Uterus (tissue), 3 donors: ENCODE measurements at regions not wholly inside any gene's neighbourhood (a gene's known extent, or its start where the extent isn't known, plus 50 kb on each side); places are given as distances from the start of the nearest gene placed in this dataset.
A peak's percentile ranks its signal among the peaks of the same experiment; 100 is the strongest.

ENCODE experiments used
- DNase-seq, 2 donors: peaks; one replicate each; pipeline ENCODE4 v3.0.0-alpha.2; 2019 to 2020
- H3K27ac ChIP-seq, 2 donors: fragments of 200-600 bp; sonication (generic); 1 replicate in 1 of 2; 2 replicates in 1 of 2; pipeline ENCODE4 v1.5.1; 2016 to 2018
- H3K27me3 ChIP-seq, 2 donors: fragments of 200-600 bp; sonication (generic); one replicate each; pipeline ENCODE4 v1.5.1; 2018 to 2019; ENCODE audit warnings: control low read depth in 1 of 2
- H3K36me3 ChIP-seq, 2 donors: fragments of 200-600 bp; sonication (generic); one replicate each; pipeline ENCODE4 v1.5.1; 2019; ENCODE audit warnings: control low read depth in 1 of 2
- H3K4me1 ChIP-seq, 2 donors: fragments of 200-600 bp; sonication (generic); one replicate each; pipeline ENCODE4 v1.5.1; 2018 to 2019; ENCODE audit warnings: control low read depth in 1 of 2
- H3K4me3 ChIP-seq, 2 donors: fragments of 200-600 bp; sonication (generic); 1 replicate in 1 of 2; 2 replicates in 1 of 2; pipeline ENCODE4 v1.5.1; 2018 to 2019; ENCODE audit warnings: mild to moderate bottlenecking in 1 of 2
- H3K9me3 ChIP-seq, 2 donors: fragments of 200-600 bp; sonication (generic); one replicate each; pipeline ENCODE4 v1.5.1; 2019; ENCODE audit warnings: control low read depth in 1 of 2
- CTCF ChIP-seq, 4 experiments: fragments of 200-600 bp in 2 of 4; fragments of 450-650 bp in 2 of 4; sonication (generic) in 2 of 4; IDR thresholded peaks; one replicate each; pipeline ENCODE4 v1.5.1; 2016 to 2019; ENCODE audit warnings: antibody characterized with exemption in 4 of 4, mild to moderate bottlenecking in 2 of 4, moderate library complexity in 1 of 4
- POLR2A ChIP-seq, 2 donors: fragments of 450-650 bp; IDR thresholded peaks; one replicate each; pipeline ENCODE4 v1.6.1; 2016; ENCODE audit warnings: antibody characterized with exemption in 2 of 2, mild to moderate bottlenecking in 1 of 2, moderate library complexity in 1 of 2
- intact Hi-C: fragments of 100-400 bp; cut with DNase I; formaldehyde crosslinking; loops from one replicate; pipeline ENCODE4 v1.15.1; 2023; ENCODE audit warnings: low total_unique reads
- donor health status: DM: yes; HTN: yes; CAD: no.

GRCh38 chr6:44035621-44036020 lies 91.6 kb downstream of the MRPL14 start:
- H3K4me3 ChIP-seq, result no peak overlapping the region
- TF ChIP-seq CTCF (IDR thresholded peaks at IDR 0.05) (no peak), POLR2A (IDR thresholded peaks at IDR 0.05) (no peak)
- intact Hi-C loops, result no loop called here
- H3K27me3 ChIP-seq, result no peaks in the 10 kb centered on the region
- H3K4me1 ChIP-seq, result peaks cover 0 to 5% of the 10 kb centered on the region in 2 donors
- no peaks in the 10 kb centered on the region for H3K9me3 ChIP-seq
- no peaks in the 10 kb centered on the region for H3K36me3 ChIP-seq
- peak overlapping the region; percentile 87 to 89 for H3K27ac ChIP-seq
- peak in 1 of 2 donors; percentile 22 for DNase-seq

GRCh38 chr6:44034931-44035345 lies 92.3 kb downstream of the MRPL14 start:
- no peaks in the 10 kb centered on the region for H3K27me3 ChIP-seq
- DNase-seq, result peak in 1 of 2 donors; percentile 11
- H3K9me3 ChIP-seq, result no peaks in the 10 kb centered on the region
- peak overlapping the region; percentile 87 to 89 for H3K27ac ChIP-seq
- no peak overlapping the region for H3K4me3 ChIP-seq
- H3K36me3 ChIP-seq, result no peaks in the 10 kb centered on the region
- intact Hi-C loops, result no loop called here
- TF ChIP-seq POLR2A (IDR thresholded peaks at IDR 0.05) (no peak), CTCF (IDR thresholded peaks at IDR 0.05) (no peak)
- H3K4me1 ChIP-seq, result peaks cover 0 to 7% of the 10 kb centered on the region in 2 donors

GRCh38 chr6:44034391-44034861 lies 92.8 kb downstream of the MRPL14 start:
- intact Hi-C loops, result no loop called here
- Histone ChIP-seq H3K4me1 (peaks cover 4 to 7% of the 10 kb centered on the region in 2 donors), H3K27me3 (no peaks in the 10 kb centered on the region), H3K36me3 (no peaks in the 10 kb centered on the region), H3K27ac (peak overlapping the region; percentile 87 to 89), H3K9me3 (no peaks in the 10 kb centered on the region), H3K4me3 (no peak overlapping the region)
- peak; percentile 20 to 21 for DNase-seq
- TF ChIP-seq CTCF (IDR thresholded peaks at IDR 0.05) (no peak), POLR2A (IDR thresholded peaks at IDR 0.05) (no peak)

- TF ChIP-seq POLR2A (IDR thresholded peaks at IDR 0.05) (no peak), CTCF (IDR thresholded peaks at IDR 0.05) (no peak)
Measured at GRCh38 chr6:44030812-44031454, 96.3 kb downstream of the MRPL14 start.

GRCh38 chr6:44029444-44030185 lies 97.6 kb downstream of the MRPL14 start:
- peak; percentile 19 to 47 for DNase-seq
- TF ChIP-seq POLR2A (IDR thresholded peaks at IDR 0.05) (no peak), CTCF (IDR thresholded peaks at IDR 0.05) (no peak)
- H3K36me3 ChIP-seq, result no peaks in the 10 kb centered on the region
- H3K4me3 ChIP-seq, result no peak overlapping the region
- H3K9me3 ChIP-seq, result no peaks in the 10 kb centered on the region
- intact Hi-C loops, result no loop called here
- H3K27ac ChIP-seq, result peak overlapping the region; percentile 87 to 89
- no peaks in the 10 kb centered on the region for H3K27me3 ChIP-seq
- H3K4me1 ChIP-seq, result peaks cover 4 to 7% of the 10 kb centered on the region in 2 donors

More at GRCh38 chr6:44030812-44031454, 96.3 kb downstream of the MRPL14 start:
- peak in 1 of 2 donors; percentile 32 for DNase-seq
- H3K4me3 ChIP-seq, result no peak overlapping the region
- H3K9me3 ChIP-seq, result no peaks in the 10 kb centered on the region
- H3K36me3 ChIP-seq, result no peaks in the 10 kb centered on the region
- H3K27ac ChIP-seq, result peak overlapping the region; percentile 87 to 89
- no peaks in the 10 kb centered on the region for H3K27me3 ChIP-seq
- H3K4me1 ChIP-seq, result peaks cover 4 to 7% of the 10 kb centered on the region in 2 donors
- intact Hi-C loops, result no loop called here
